ENCODE measurements at regions not wholly inside any gene's neighbourhood (a gene's known extent, or its start where the extent isn't known, plus 50 kb on each side); places are given as distances from the start of the nearest gene placed in this dataset.

DNA sequence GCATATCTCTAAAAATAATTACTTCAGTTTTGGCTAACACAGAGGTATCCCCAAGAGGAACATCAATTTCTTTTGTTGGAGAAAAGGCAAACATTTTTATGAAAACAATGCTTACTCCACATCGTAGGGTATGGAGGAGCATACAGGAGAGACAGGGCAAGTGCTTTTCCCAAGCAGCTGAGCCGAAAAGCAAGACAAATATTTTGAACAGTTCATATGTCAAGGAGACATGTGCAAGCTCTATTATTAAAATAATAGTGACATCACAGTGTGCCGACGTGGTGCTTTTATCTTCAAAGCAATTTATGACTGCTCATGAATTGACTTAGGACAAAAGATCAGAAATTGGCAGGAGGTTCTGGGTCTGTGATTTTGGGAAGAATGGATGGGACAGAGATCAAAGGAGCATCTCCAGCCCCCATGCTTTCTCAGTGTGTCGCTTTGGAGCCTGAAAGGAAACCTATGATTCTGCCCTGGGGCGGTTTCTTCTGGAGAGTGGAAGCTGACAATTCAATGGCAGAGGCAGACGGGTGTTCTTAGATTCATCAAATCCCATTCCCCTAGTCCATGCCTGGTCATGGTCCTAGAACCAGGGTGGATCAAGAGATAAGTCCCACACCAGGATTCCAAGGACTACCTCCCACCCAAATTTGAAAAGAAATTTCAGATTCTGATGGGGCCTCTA lies 97.1 kb downstream of the JCAD start:
- no peak for DNase-seq

GRCh38 chr10:29961351-29961750 lies 98.0 kb downstream of the JCAD start:
- DNase-seq = no peak

DNA sequence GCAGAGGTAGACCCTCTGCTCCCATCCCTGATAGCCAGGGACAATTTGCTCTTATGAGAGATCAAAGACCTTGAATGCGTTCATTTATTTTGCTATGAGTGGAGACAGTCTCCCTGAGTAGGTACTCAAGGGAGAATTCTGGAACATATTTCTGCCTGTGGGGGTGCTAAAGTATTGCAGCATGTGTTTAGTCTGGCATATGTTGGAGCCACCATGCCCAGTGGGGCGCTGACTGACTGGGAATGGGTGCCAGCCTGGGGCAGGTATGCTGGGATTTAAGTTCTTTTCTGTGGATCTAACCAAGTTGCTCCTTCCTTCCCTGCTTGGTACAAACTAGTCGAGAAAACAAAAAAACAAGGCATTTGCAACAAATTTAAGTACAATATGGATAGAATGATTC lies 99.1 kb downstream of the JCAD start:
- DNase-seq = no peak

DNA sequence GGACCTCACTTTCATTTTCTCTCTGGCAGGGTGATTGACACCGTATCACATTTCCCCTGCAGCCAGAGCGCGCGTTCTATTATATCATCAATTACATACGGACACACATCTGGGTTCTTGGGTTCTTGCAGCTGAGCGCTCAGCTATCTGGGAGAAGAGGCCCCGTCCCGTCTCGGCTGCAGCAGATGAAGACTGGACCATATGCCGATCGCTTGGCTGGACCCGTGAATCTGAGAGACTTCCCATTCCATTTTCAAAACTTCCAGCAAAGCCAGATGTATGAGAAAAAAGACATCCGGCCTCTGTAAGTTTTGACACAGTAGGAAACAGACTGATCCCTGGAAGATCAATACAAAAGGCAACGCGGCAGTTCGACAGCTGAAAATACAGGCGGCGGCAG lies 99.8 kb downstream of the JCAD start:
- no peak for DNase-seq

GRCh38 chr10:29958440-29958839 lies 100.9 kb downstream of the JCAD start:
- DNase-seq = no peak

DNA sequence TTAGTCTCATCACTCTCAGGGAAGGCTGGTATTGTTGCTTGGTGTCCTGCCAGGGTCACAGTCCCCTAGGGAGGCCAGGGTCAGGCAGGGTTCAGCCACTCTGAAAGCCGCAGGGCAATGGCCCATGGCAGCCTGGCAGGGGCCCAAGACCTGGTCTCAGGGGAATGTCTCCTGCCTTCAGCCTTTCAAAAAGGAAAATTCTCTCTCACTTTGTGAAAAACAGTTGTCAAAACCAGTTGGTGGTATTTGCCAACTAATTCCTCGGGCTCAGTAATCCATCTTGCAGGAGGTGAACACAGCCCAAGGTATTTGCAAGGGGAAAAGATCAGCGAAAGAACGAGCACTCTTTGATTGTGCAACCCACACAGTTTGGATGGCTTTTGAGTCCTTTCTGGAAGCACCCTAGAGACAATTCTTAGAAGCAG lies 101.5 kb downstream of the JCAD start:
- no peak for DNase-seq

GRCh38 chr10:29957236-29957635 lies 102.2 kb downstream of the JCAD start:
- no peak for DNase-seq

- DNase-seq = no peak
Measured at GRCh38 chr10:29956335-29956924, 103.0 kb downstream of the JCAD start.

GRCh38 chr10:29955329-29955935 lies 104.0 kb downstream of the JCAD start:
- DNase-seq = no peak

DNA sequence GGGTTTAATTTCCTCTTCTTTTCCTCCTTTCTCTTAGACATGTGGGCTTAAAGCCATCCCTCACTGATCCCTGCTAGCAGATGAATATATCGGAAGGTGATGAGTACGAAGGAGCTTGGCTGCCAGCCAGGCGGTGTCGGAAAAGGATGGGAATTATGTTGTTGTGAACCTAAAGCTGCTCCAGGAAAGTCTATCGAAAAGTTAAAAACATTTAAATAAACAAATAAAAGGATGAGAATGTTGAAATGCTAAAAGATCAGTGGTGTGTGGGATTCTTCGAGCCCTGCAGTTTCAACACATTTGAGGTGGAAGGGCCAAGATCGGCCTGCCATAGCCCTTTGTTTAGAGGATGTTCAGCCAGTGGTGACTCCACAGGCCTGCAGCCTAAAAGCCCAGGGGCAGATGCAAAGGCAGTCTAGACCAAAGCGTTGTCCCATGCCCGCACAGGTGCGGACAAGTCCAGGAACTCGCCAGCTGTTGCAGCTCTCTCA lies 107.9 kb downstream of the JCAD start:
- no peak for DNase-seq

DNA sequence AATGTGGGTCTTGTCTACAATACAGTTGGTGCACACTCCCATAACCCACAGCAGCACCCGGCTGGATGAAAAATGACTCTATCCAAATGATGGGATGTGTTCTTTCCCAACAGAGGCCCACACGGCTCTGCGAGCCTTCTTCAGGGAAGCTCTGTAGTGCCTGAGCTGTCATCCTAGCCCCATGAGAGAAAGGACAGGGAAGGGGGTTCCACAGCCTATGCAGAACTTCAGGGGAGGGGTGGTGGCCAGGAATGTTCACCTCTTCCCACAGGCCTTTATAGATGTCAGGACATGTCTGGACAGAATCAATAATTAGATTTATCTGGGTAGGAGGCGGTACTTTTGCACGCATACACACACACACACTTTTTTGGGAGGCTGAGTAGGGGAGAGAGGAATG lies 109.0 kb downstream of the JCAD start:
- DNase-seq = no peak

DNA sequence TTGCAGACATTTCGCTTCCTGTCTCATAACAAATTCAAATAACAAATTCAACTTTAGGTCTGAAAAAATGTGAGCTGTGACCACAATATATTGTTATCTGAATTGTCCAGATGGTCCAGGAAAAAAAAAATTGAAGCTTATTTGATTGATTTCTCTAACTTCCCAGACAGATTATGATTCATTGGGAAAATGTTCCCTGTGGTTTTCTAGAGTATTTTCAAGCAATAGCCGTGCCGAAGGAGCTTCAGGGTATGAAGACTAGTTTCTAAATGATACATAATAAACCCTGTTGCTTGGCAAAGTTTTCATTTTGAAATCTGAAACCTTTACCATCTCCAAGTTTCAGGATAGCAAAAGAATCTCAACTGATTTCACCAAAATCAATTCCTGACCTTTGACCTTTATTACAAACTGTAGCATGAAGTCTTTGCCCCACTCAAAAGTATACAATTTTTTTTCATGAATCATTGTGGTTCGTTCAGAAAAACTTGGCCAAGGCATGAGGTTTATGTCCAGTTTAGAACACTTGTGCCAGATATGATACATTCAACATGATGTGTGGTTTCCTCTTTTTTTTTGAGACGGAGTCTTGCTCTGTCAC lies 109.9 kb downstream of the JCAD start:
- DNase-seq = no peak

GRCh38 chr10:29948881-29949355 lies 110.5 kb downstream of the JCAD start:
- no peak for DNase-seq

GRCh38 chr10:29947701-29948060 lies 111.7 kb downstream of the JCAD start:
- DNase-seq = no peak

DNA sequence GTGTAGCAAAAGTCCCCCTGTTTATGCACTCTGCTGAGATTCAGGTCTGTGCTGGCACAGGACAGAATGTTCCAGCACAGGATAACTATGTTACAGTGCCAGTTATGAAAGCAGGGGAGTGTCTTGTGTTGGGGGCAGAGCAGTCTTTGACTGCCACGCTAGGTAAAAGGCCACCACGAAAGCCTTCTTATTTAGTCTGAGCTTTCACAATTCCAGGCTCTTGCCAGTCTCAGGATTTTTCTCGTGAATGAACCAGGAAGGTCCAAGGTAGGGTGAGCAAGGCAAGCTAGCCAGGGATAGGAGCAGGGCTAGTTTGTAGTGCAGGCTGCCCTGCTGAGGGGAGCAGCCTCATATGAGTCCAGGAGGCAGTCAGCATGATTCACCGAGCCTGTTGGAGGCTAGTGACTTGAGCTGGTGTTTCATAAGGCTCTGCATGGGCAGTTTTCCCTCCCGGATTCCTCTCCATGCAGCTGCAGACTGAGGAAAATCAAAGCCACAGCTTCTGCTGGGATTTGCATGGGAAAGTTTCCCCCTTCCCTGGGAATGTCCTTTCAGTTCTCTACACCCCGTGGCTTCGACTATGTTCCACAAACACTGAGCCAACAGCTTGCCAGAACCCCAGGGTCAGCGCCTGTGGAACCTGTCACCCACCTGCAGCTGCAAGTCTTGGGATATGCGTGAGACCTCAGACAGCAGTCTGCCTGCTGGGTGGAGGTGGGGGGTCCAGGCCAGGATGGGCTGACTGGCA lies 112.3 kb downstream of the JCAD start:
- DNase-seq = no peak

GRCh38 chr10:29946614-29946952 lies 112.8 kb downstream of the JCAD start:
- DNase-seq = no peak

GRCh38 chr10:29941476-29941875 lies 117.9 kb downstream of the JCAD start:
- no peak for DNase-seq

DNA sequence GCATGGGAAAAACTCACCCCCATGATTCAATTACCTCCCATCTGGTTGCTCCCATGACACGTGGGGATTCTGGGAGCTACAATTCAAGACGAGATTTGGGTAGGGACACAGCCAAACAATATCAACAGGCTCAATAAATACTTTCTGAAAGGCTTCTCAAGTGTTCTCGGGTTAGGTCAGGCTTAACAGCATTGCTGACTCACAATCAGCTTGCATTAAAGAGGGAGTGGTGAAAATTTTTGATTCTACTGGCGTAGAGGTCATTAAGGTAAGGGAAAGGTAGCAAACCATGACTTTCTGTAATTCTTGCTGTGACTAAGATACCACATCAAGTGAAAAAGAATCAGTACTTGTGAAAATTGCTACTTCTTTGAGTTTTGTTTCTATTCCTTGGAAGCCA lies 126.4 kb downstream of the JCAD start:
- no peak for DNase-seq

DNA sequence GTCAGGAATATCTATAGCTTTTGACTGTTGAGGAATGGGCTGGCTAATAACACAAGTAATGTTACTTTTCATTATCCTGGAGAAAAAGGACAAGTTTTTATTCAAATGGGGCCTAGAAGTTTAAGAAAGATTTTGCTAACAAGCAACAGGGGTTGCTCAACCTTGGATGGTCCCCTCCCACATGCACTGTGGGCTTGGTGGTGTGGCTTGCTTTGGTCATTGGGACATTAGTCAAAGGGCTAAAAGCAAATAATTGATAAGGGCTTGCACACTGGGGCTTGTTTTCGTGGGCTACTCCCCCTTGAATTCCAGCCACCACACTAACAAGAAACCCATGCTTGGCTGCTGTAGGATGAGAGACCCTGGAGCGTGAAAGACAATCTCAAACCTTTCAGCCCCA lies 127.6 kb downstream of the JCAD start:
- DNase-seq = no peak

DNA sequence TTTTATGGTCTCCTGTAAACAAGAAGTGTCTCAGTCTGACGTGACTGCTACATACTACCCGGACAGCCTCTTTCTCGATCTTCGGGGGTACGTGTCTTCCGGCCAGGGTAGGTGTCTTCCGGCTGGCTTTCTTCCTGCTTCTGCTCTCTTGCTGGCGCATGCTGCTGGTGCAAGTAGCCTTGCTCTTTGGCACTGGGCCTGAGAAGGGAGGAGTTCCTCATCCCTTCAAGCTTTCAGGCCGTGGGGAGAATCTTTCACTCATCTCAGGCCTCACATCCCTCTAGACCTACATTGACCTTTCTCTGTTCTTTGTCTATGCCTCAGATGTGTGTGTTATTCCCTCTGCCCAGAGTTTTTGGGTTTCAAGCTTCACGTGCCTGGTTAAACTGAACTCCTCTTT lies 130.4 kb downstream of the JCAD start:
- DNase-seq = no peak

DNA sequence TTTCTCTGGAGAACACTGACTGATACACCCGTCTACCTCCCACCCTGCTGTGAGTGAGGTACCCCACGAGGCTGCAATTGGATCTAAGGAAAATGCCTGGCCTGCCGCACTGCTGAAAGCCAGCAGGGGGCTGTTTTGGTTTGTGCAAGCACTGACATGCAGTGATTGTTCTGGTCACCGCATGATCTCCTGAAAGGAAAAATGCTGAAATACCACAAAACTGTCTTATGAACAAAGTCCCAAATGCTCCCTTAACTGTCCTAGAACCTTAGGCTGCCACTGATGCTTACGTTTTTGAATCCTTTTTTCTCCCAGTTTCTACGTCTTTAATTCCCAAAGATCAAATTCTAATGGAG lies 132.7 kb downstream of the JCAD start:
- DNase-seq = no peak

GRCh38 chr10:29925771-29926692 lies 133.4 kb downstream of the JCAD start:
- no peak for DNase-seq

All from activated CD4-positive, alpha-beta T cell treated with anti-CD3 and anti-CD28 coated beads for 4 hours (primary cell).